HG03469 (cell line): ENCODE measurements at regions not wholly inside any gene's neighbourhood (a gene's known extent, or its start where the extent isn't known, plus 50 kb on each side); places are given as distances from the start of the nearest gene placed in this dataset.
"Not testable (repeated sequence)": the region's sequence is repeated elsewhere in the genome, so short reads cannot be mapped to it uniquely, and the experiment has no call there.

Experiments used
- ATAC-seq: cut with Tn5 transposase; IDR thresholded peaks from one replicate; pipeline ENCODE4 v1.9.1; 2021; ENCODE audit warnings: mild to moderate bottlenecking, moderate library complexity, moderate number of reproducible peaks; ENCODE audit not compliant: unreplicated experiment

DNA sequence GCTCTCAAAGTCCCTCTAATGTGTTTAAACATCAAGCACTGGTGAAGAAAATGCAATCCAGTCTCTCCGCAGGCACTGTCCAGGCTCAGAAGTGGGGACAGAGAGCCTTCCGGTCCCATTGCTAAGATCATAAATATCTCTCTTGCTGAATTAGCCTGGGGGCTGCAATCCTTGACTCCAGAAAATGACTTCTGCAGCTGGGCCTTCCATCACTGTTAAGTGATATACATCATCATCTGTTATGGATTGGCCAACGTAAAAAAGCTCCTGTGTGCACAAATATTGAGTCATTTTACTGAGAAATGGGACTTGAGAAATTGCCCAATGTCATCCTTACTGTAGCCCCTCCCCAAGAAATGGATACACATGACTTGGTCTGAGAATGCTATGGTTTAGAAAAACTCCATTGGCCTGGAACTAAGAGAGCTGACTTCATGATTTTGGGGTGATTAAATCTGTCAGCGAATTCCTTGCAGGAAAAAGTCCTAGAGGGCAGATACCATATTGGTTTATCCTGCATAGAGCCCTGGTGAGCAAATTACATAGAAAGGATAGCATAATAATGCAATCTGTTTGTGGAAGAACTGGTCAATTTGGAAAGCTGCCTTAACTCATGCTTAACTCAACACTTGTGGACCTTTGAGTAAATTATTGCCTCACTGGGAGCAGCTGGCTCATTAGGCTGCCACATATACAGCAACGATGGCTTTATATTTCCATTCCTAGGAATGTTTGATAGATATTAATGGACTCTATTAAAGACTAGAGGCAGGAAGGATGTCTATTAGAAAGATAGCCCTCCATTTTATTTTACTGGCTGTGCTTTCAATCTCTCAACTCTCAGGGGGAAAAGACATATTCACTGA is 346.1 kb downstream of the GBA3 start:
- no peak for ATAC-seq

DNA sequence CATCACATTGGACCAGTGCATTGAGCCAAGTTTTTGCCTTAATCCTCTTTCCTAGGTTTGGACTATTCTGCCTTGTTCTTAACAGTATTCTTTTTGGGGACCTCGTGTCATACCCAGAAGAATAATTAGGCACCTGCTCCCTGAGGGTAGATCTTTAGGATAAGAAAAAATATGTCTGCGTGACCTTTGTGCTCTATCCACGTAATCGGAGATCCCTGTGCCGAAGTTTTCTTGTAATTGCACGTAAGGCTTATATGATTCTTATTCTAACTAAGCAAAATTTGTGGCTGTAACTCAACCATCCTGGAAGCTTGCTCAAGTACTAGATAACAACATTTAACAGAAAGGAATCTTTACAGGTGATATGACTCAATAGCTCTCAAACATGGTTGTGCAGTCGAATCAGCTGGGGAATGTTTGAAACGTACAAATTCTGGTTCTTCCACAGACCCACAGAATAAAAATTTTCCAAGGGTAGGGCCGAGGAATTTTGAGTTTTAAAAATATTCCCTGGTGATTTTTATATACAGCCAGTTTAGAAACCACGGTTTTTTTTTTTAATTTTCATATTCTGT is 344.3 kb downstream of the GBA3 start:
- no peak for ATAC-seq

DNA sequence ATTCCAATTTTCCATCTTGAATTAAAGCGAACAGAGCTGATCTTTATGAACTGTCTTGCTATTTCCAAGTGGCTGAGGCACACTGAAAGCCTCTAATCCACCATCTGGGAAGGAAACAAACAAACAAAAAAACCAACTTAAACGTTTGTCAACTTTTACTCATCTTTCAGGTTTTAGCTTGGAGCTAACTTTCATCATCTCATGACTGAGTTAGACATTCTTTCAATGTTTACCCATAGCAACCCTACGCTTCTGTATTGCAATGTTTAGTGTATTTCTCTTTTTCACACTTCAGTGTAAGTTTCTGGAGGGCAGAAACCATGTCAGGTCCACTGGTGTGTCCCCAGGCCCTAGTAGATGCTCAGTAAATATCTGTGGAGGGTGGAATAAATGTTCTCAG is 343.8 kb downstream of the GBA3 start:
- ATAC-seq = no peak

DNA sequence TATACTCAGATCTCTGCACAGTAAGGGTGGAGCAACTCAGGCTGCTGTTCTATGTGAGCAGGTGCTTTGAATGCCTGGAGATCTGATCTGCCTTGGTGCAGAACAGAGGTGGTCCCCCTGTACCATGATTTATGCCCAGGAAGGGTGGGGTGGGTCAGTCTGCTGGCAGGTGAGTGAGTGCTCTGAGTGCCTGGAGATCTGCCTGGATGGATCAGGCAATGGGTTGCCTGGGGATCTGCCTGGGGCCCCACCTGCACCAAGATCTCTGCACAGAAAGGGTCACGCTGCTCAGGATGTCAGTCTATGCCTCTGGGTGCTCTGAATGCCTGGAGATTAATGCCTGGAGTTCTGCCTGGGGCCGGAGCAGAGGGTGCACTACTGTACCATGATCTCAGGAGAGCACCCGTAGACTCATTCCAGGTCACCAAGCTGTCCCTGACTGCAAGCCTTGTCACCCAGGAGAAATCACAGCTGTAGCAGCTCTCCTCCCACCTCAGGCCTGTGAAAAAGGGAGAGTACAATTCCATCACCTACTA is 342.9 kb downstream of the GBA3 start:
- no peak for ATAC-seq

DNA sequence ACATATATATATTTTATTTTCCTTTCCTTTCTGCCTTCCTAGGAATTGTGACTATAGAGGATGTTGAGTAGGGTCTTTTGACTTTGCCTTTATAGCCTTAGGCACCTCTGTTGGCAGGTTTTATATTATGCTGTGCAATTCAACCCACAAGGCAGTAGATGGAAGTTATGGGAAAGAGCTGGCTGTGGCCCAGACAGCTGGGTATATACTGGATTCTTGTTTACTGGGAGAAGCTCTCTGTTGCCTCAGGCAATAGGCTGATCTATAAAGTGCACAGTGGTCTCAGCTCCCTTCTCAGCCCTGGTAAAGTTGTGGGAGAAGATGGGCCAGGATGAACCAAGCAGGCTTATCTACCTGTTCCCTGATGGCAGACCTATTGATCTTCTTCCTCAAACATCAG is 342.0 kb downstream of the GBA3 start:
- ATAC-seq = no peak

DNA sequence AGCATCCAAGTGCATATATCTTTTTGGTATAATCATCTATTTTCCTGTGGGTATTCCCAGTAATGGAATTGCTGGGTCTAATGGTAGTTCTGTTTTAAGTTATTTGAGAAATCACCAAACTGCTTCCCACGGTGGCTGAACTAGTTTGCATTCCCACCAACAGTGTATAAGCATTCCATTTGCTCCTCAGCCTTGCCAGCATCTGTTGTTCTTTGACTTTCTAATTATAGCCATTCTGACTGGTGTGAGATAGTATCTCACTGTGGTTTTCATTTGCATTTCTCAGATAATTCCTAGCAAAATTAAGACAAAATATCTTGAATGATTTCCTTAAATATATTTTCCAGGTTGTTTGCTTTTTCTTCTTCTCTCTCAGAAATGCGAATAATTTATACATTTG is 341.1 kb downstream of the GBA3 start:
- no peak for ATAC-seq

DNA sequence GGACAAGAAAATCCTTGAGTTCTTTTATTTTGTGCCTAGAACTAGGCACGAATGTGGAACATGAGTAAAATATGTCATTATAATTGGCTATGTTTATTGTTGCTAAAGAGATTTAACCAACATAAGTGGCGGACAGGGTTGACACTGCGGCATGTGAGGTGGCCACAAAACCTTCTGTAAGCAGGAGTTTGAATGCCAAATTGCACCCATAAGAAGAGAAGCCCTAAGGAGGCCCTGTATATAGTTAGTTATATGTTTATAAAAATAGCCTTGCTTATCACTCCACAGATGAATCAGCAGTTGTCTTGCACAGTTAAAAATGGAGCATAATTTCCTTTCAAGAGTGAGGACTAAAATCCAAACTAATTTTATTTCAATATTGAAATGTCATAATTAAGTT is 336.1 kb downstream of the GBA3 start:
- no peak for ATAC-seq

DNA sequence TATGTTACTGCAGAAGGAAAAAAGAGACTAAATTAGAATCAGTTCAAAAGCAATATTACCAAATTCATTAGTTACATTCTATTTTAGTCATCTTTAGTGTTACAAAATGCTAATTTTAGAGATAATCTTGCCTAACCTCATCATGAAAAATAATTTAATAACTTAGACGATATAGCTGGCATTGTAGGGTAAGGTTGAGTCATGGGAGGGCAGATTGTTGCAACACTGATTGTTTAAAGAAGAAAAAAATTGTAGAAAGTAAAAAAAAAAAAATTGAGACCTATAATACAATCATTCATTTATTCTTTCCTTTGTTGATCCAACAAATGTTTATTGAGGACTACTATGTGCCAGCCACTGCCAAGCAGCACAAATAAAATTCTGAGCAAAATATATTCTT is 330.9 kb downstream of the GBA3 start:
- ATAC-seq = no peak

DNA sequence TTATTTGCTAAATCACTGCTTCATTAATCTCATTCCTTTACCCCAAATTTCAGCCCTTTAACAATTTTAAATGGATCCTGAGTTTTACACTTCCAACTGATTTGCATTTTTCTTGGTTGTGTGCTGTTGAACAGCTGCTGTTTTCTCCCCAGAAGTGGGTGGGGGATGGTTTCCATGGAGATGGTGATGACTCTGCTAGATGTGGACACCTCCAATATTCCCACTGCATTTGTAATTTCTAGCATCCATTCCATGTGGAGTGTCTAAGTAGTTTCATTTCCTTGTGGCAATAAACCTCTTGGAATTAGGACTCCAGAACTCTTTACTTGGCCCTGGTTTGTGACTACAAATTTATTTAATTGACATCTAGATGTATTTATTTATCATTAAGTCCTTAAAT is 330.4 kb downstream of the GBA3 start:
- no peak for ATAC-seq

DNA sequence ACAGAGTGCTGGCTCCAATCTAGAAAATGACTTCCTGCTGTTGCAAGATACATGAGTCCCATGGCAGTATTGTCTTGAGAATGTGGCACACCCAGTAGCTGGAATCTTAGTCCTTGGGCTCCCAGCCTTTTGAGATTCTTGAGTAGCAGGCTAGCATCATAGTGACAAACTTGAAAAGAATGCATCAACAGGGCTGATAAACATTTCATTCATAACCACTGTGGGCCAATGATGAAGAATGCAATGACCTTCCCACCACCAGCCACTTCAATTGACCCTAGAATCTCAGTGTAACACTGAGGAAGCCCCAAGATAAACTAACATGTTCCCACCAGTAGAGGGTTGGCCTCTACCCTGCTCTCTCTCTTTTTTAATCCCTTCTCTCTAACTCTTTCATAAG is 329.3 kb downstream of the GBA3 start:
- ATAC-seq = no peak

DNA sequence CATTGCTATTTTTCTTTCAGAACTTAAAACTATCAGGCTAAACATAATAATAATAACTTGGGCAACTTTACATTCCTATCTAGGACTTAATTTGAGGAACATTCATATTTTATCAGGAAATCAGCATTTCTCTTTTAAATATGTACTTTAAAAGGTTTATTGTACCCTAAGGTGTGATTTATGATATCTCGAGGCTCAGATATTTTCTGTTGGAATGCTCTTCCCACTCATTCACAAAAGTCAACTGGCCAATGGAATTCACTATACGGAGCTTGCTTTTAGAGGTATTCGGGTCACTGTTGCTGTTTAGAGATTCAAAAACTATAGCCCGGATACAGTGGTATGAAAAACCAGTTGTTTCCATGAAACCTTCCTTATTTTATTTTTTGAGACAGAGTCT is 328.3 kb downstream of the GBA3 start:
- ATAC-seq = no peak

DNA sequence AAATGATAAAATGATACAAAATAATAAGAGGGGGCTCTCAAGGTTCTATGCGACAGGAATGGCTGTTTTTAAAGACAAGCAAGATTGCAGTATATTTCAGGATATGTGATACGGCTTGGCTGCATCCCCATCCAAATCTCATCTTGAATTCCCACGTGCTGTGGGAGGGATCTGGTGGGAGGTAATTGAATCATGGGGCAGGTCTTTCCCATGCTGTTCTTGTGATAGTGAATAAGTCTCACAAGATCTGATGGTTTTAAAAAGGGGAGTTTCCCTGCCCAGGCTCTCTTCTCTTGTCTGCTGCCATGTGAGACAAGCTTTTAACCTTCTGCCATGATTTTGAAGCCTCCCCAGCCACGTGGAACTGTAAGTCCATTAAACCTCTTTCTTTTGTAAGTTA is 327.7 kb downstream of the GBA3 start:
- not testable (repeated sequence) for ATAC-seq

DNA sequence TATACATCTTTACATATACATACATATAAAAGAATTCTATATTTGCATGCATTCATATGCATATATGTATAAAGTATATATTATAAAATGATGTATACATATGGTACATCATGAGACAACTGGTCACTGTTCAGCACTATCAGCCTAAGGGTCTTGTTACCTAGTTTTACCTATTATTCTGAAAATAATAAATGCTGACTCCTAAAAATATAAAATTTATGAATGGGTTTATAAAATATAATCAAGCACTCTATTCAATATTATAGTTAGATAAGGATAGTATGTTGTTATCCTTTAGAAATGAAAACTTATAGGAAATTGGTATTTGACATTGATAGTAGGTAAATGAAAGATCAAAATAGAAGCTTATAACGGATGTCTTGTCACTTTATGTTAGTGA is 324.2 kb downstream of the GBA3 start:
- no peak for ATAC-seq

DNA sequence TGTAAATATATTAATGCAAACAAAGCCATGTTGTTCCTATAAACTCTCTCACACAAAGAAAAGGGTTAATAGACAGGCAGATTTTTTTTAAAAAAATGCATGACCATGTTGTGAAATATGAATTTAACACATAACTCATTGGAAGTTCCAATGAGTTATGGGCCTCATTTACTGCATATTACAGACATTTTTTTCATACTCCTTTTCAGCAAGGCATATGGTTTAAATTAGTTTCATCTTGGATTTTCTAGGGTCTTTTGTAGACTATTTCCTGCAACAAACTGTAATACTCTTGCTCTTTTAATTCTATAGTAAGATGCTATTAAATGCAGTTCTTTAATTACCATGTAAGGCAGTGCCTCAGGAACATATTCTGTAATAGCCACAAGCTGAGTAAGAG is 323.1 kb downstream of the GBA3 start:
- no peak for ATAC-seq

DNA sequence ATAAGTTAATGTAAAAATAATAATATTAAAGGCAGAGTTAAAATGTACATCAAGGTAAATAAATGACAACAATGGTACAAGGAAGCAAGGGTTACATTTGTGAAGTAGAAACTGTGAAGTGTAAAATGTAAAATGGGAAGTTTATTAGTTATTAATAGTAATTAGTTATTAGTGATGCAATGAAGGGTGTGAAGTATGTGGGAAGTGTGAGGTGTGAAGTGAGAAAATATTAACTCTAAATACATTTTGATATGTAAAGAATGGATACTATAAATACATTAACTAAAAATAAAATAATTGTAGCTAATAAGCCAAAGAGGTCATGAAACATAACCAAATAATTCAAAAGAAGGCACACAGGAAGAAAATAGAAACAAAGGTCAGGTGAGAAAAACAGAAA is 316.4 kb downstream of the GBA3 start:
- ATAC-seq = no peak

DNA sequence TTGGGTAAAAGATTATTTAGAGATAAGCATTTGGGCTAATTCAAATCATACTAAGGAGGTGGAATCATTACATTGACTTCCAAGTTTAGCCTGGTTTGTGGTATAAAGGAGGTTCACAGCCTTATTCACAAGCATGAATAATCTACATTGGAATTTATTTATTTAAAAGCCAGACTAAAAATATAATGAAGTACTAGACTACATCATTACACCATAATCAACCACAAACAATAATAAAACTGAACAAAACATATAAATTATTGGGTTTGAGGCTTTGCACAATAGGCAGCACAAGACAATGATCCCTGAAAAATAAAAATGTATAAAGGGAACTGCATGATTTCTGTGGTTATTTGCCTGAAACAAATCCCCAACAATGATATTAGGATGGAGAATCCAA is 314.0 kb downstream of the GBA3 start:
- no peak for ATAC-seq

DNA sequence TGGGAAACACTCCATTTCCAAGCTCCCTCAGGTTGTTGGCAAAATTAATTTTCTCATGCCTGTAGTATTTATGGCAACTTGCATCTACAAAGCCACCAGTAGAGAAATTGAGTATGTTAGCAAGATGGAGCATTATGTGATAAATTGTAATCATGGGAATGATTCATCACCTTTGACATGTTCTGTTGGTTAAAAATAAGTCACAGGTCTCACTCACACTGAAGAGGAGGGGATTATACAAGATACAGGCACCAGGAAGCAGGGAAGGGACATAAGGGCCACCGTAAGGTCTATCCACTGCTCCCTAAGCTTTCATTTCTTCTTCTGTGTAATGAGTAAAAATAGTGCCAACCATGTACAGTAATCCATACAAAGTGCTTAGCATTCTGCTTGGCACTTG is 313.0 kb downstream of the GBA3 start:
- no peak for ATAC-seq

DNA sequence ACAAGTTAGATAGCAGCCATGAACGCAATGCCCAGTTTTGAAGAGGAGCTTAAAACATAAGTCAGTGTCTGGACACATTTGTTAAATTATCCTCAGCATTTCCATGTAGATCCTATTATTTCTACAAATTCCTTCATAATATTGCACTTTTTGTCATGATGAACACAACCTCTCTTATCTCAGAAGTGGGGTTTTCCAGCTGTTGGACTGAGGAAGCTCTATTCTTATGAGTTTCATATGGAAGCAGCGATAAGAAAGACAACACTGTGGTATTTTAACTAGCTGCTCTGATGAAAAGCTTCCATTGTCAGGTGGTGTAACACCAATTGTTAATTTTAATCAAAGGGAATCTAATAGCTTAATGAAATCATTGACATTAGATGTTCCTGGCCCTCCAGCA is 308.7 kb downstream of the GBA3 start:
- no peak for ATAC-seq

DNA sequence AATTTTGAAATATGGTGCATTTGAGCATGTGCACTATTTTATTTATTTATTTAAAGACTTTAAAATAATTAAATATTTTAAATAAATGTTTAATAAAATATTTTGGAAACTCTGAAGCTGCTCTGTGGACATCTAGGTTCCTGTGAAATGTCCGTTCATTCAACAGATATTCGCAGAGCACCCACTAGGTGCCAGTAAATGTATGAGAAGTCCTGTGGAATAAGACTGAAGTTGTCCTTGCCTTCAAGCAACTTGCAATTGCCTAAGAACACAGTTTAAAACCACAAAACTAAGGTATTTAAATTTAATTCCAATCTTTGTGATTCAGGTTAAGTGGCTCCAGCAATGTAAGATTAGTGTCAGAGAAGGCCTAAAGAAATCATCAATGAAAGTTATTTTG is 306.7 kb downstream of the GBA3 start:
- no peak for ATAC-seq

DNA sequence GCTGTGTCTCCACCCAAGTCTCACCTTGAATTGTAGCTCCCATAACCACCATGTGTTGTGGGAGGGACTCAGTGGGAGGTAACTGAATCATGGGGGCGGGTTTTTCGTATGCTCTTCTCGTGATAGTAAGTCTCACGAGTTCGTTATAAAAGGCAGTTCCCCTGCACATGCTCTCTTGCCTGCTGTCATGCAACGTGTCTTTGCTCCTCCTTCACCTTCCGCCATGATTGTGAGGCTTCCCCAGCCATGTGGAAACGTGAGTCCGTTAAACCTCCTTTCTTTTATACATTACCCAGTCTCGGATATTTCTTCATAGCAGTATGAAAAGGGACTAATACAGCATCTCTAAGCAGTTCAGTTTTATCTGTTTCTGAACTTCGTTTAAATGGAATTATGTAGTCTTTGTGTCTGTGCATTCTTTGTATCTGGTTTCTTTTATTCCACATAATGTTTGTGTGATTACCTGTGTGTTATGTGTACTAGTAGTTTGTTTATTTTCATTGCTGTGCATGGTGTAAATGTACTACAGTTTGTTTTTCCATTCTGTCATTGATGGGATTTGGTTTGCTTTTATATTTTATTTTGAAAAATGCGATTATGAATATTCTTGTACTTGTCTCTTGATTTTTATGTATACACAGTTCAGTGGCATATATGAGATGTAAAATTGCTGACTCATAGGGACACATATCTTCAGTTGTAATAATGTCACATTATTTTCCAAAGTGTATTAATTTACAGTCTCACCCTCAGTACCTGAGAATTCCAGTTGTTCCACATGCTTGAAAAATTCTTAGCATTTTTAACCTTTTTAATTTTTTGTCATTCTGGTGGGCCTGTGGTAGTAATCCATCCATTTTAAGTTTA is 304.9 kb downstream of the GBA3 start:
- ATAC-seq = no peak

DNA sequence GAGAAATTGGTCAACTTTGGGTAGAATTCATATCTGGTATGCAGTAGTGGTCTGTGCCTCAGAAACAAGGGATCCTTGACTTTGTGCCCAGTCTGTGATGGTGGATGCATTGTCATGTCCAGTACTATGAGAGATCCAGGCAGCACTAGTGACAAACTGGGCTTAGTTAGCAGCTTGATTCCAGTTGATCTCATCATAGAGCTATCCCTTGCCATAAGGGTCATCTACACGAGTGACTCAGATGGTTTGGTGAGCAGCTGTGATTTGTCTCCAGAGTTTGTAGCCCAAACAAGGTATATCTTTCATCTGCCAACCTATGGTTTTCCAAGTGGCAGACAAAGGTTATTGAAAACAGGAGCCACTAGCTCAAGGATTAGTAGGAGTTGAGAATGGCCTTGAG is 298.8 kb downstream of the GBA3 start:
- no peak for ATAC-seq

DNA sequence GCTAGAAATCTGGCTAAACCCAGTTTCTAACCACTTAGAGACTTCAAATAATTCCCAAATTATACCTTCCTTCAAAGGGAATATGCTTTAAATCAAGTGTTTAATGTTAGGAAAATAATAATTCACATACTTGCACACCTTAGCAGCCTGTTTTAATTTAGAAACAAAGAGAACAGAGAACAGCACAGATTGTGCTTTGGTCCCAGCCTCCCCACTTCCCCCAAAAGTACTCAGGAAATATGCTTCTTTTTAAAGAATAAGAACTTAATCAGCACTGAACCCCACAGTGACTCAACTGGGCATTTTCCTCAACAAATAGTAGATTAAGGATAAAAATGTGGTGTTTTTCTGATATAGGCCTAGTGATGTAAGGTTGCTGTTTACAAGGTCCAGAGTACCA is 295.8 kb downstream of the GBA3 start:
- ATAC-seq = no peak
